ENCODE measurements at regions not wholly inside any gene's neighbourhood (a gene's known extent, or its start where the extent isn't known, plus 50 kb on each side); places are given as distances from the start of the nearest gene placed in this dataset.

DNA sequence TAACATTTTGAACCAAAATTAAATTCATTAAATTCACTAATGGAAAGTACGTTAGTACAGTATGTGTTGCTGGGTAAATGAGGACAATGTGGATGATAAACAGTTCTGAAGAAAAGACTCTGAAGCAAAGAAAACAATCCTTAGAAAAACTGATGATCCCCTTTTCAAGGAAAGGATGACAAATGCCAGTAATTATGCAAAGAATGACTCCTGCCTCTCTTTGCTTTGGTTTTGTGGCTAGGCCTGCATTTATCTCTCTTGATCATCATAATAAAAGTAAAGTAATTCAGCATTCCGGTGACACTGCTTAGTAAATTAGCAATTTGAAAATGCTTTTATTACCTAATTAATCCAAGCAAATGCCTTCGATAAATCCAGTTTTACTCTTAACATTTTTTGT, 652.2 kb upstream of the DIPK2B start:
- no peak for TF ChIP-seq CTCF (IDR thresholded peaks at IDR 0.05)
- TF ChIP-seq POLR2A (IDR thresholded peaks at IDR 0.05), result no peak

Measured in transverse colon (tissue), 3 donors.